Fibroblast of the aortic adventitia (primary cell): ENCODE measurements at regions not wholly inside any gene's neighbourhood (a gene's known extent, or its start where the extent isn't known, plus 50 kb on each side); places are given as distances from the start of the nearest gene placed in this dataset.
"Not testable (repeated sequence)": the region's sequence is repeated elsewhere in the genome, so short reads cannot be mapped to it uniquely, and the experiment has no call there.

Experiments
- DNase-seq: peaks from one replicate; pipeline ENCODE4 v3.0.0-alpha.2; 2010; ENCODE audit warnings: low read depth
- H3K4me3 ChIP-seq: 2 replicates; pipeline ENCODE4 v1.5.1; 2011; ENCODE audit warnings: low read depth, mild to moderate bottlenecking, control low read depth, low read length, moderate library complexity
- CTCF ChIP-seq: IDR thresholded peaks from 2 replicates; pipeline ENCODE4 v1.5.1; 2011; ENCODE audit warnings: mild to moderate bottlenecking, low read length, control low read depth, inconsistent platforms; ENCODE audit not compliant: insufficient read depth

DNA sequence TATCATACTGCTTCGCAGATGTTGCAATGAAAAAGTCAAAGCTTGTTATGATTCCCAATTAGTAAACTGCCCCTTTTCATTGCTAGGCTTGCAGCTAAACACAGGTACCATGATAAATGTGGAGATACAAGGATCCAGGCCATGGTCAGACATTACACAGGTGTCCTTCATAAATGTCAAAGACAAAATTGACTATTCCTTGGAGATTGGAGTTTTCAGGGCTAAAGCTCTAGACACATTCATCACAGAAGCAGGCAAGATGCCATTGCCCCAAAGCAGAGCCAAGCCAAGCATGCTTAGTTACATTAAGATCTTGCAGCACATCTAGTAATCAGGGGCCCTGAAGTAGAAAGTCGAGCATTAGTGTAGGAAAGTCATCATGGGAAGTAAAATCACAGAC lies 111.3 kb upstream of the INTU start:
- no peak for DNase-seq
- TF ChIP-seq CTCF, result no peak
- H3K4me3 ChIP-seq, result no peak overlapping the region

- TF ChIP-seq CTCF, result no peak
- H3K4me3 ChIP-seq, result no peak overlapping the region
- DNase-seq, result no peak
Measured at GRCh38 chr4:127523369-127523768, 109.4 kb upstream of the INTU start.

DNA sequence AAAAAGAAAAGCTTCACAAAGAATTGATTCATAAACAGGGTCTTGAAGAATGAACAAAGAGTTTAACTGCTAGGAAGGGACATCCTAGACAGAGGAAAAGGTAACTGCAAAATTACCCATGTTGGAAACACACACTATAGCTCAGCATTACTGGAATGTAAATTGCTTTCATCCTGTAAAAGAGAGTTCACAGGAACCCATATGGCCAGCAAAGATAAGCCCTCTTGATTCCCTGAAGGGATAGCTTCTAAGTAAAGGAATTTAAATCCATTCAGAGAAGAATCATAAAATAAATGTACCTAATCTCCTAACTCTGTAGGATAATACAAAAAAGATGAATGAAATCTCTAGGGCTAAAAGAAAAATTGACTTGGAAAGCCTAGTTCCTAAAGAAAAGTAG lies 107.1 kb upstream of the INTU start:
- no peak for DNase-seq
- TF ChIP-seq CTCF, result no peak
- H3K4me3 ChIP-seq, result no peak overlapping the region

DNA sequence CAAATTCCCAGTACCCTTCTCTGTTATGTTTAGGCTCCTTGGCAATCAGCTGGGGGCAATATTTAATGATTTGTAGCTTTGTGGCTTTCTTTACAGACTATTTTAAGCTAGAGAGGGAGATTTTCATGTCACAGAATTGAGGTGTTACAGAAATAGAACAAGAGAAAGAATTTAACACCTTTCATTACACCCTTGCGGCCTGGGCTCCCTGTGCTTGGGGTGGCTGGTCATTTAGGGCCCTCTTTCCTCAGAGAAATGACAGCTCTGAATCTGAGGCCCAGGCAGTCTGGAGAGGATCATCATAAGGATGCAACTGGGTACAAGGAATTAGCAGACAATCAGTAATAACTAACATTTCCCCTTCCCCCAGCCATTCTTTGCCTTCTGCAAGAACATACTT lies 104.5 kb upstream of the INTU start:
- no peak for DNase-seq
- H3K4me3 ChIP-seq, result no peak overlapping the region
- no peak for TF ChIP-seq CTCF

DNA sequence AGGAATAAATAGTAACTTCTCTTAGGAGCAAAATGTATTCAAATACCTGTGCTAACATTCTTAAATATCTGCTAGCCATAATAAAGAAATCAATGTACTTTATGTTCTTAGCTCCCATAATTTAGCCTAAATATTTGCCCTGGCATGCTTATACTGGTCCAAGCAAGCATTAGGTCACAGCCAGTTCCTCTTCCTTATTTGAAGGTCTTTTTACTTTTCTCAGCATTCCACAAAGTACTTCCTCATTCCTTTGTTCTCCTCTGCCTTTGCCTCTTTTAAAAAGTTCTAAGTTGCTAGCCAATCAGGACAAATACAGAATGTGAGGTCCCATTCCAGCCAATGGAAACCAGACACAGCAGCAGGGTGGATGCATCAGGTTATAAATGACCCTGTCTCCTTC lies 102.9 kb upstream of the INTU start:
- not testable (repeated sequence) for H3K4me3 ChIP-seq, DNase-seq

- H3K4me3 ChIP-seq, result no peak overlapping the region
- peak; percentile 92 for DNase-seq
- TF ChIP-seq CTCF, result no peak
Measured at GRCh38 chr4:127533028-127533700, 99.6 kb upstream of the INTU start.

DNA sequence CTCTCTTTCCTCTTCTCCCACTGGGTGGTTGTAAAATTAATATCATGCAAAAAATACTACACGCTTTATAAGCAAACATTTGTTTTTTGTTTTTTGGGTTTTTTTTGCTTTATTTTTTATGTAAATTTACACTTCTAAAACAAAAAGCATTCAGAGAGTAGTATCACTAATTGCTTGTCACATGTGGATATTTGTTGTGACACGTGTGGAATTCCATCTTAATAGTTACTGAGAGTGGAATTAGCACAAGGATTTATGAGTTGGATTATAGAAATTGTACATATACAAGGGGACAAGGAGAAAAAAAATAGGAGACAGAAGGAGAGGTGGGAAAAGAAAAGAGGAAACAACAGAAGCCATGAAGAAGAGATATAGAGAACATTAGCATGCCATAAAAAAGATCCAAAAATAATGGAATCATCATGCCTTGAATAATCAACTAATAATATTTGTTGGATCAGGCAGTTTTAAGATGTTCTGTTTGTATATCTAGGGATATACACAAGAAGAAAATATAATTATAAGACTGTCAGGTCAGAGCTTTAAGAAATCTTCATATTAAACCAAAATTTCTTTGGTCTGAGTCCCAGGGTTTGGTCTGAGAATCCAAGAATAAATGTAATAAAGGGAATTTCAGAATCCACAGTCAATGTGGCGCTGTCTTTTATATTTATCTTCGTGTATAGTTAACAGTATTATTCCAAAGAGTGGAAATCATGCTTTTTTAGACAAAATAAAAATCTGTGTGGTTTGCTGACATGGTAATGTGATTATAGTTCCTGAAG lies 98.5 kb upstream of the INTU start:
- H3K4me3 ChIP-seq, result no peak overlapping the region
- no peak for TF ChIP-seq CTCF
- no peak for DNase-seq
